ENCODE measurements at regions not wholly inside any gene's neighbourhood (a gene's known extent, or its start where the extent isn't known, plus 50 kb on each side); places are given as distances from the start of the nearest gene placed in this dataset.

DNA sequence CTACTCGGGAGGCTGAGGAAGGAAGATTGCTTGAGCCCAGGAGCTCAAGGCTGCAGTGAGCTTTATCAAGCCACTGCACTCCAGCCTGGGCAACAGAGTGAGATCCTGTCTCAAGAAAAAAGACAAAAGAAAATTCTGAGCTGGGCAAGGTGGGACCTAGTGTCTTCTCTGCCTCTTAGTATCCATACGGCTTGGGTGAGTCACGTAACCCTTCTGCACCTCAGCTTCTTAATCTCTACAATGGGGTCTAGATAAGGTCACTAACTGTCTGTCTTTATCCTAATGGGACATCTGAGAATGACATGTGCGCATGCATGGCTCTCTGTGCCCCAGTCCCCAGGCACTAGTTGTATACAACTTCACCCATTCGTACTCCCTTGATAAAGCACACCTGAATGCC is 53.4 kb upstream of the TLK1 start:
- no peak for TF ChIP-seq CTCF (conservative IDR thresholded peaks at IDR 0.05; ENCODE audit: low read depth, low read length)
- TF ChIP-seq CHD1 (IDR thresholded peaks at IDR 0.05; ENCODE audit: low read depth, low read length), result no peak
- no peak for TF ChIP-seq RCOR1 (IDR thresholded peaks at IDR 0.05; ENCODE audit: insufficient replicate concordance, low read length)
- TF ChIP-seq NFE2L2 (IDR thresholded peaks at IDR 0.05; ENCODE audit: low read depth, low read length), result no peak
- TF ChIP-seq MXI1 (IDR thresholded peaks at IDR 0.05; ENCODE audit: borderline replicate concordance, low read depth, low read length), result no peak
- TF ChIP-seq POLR2A (IDR thresholded peaks at IDR 0.05; ENCODE audit: low read depth, low read length), result no peak
- TF ChIP-seq RFX5 (IDR thresholded peaks at IDR 0.05; ENCODE audit: low read depth, low read length), result no peak

Data from IMR-90 (cell line).